DOHH2 (cell line): ENCODE measurements at regions not wholly inside any gene's neighbourhood (a gene's known extent, or its start where the extent isn't known, plus 50 kb on each side); places are given as distances from the start of the nearest gene placed in this dataset.

Experiments used
- CTCF ChIP-seq: fragments of 200-600 bp; sonication (generic); IDR thresholded peaks from one replicate; pipeline ENCODE4 v1.5.1; 2014; ENCODE audit warnings: antibody characterized with exemption, mild to moderate bottlenecking, low read depth, low read length; ENCODE audit not compliant: poor library complexity, severe bottlenecking
- EZH2phosphoT487 ChIP-seq: fragments of 200-600 bp; sonication (generic); IDR thresholded peaks from 2 replicates; pipeline ENCODE4 v1.6.1; 2017; ENCODE audit warnings: borderline replicate concordance, mild to moderate bottlenecking, antibody characterized with exemption, low read length, moderate library complexity, mixed read lengths

GRCh38 chr5:174581894-174582293, 142.5 kb upstream of the MSX2 start:
- no peak for TF ChIP-seq CTCF
- no peak for TF ChIP-seq EZH2phosphoT487
